HEK293T (cell line): ENCODE measurements at regions not wholly inside any gene's neighbourhood (a gene's known extent, or its start where the extent isn't known, plus 50 kb on each side); places are given as distances from the start of the nearest gene placed in this dataset.
A peak's percentile ranks its signal among the peaks of the same experiment; 100 is the strongest.

Source experiments
- CTCF ChIA-PET: fragments of 350-600 bp; formaldehyde crosslinking; extraction: SDS; loops from one replicate; lab custom pipeline; 2021; ENCODE audit warnings: antibody characterized with exemption, inconsistent platforms; lab: Yijun Ruan, JAX
- POLR2A ChIA-PET: fragments of 350-600 bp; formaldehyde crosslinking; extraction: SDS; loops from one replicate; lab custom pipeline; 2020; ENCODE audit warnings: antibody characterized with exemption, inconsistent platforms; lab: Yijun Ruan, JAX
- DNase-seq: peaks from one replicate; pipeline ENCODE4 v3.0.0; 2012; ENCODE audit warnings: mixed read lengths; ENCODE audit errors: extremely low spot score
- ARNT ChIP-seq: fragments of 450-650 bp; IDR thresholded peaks from 2 replicates; pipeline ENCODE4 v1.6.1; 2017; ENCODE audit warnings: mild to moderate bottlenecking
- BHLHE40 ChIP-seq: fragments of 450-650 bp; IDR thresholded peaks from 2 replicates; pipeline ENCODE4 v1.6.1; 2016; ENCODE audit warnings: mild to moderate bottlenecking, moderate library complexity, borderline replicate concordance
- CTBP1 ChIP-seq: fragments of 450-650 bp; IDR thresholded peaks from 2 replicates; pipeline ENCODE4 v1.6.1; 2016; ENCODE audit warnings: borderline replicate concordance
- ELF4 ChIP-seq: fragments of 450-650 bp; IDR thresholded peaks from 2 replicates; pipeline ENCODE4 v1.6.1; 2017; ENCODE audit warnings: antibody characterized with exemption
- FOXA1 ChIP-seq: fragments of 450-650 bp; IDR thresholded peaks from 2 replicates; pipeline ENCODE4 v1.6.1; 2016; ENCODE audit warnings: mild to moderate bottlenecking
- FOXK2 ChIP-seq: fragments of 450-650 bp; IDR thresholded peaks from 2 replicates; pipeline ENCODE4 v1.6.1; 2016; ENCODE audit warnings: mild to moderate bottlenecking
- FOXM1 ChIP-seq: fragments of 450-650 bp; IDR thresholded peaks from 2 replicates; pipeline ENCODE4 v1.6.1; 2017; ENCODE audit warnings: mild to moderate bottlenecking, borderline replicate concordance
- HDGF ChIP-seq: fragments of 450-650 bp; IDR thresholded peaks from 2 replicates; pipeline ENCODE4 v1.6.1; 2017; ENCODE audit warnings: antibody characterized with exemption, borderline replicate concordance
- L3MBTL2 ChIP-seq: fragments of 450-650 bp; conservative IDR thresholded peaks from 2 replicates; pipeline ENCODE4 v1.6.1; 2016; ENCODE audit warnings: mild to moderate bottlenecking
- LEF1 ChIP-seq: fragments of 450-650 bp; IDR thresholded peaks from 2 replicates; pipeline ENCODE4 v1.6.1; 2017; ENCODE audit warnings: mild to moderate bottlenecking, borderline replicate concordance
- NFRKB ChIP-seq: fragments of 450-650 bp; IDR thresholded peaks from 2 replicates; pipeline ENCODE4 v1.6.1; 2016; ENCODE audit warnings: mild to moderate bottlenecking, moderate library complexity
- PKNOX1 ChIP-seq: fragments of 450-650 bp; IDR thresholded peaks from 2 replicates; pipeline ENCODE4 v1.6.1; 2016
- SP1 ChIP-seq: fragments of 450-650 bp; IDR thresholded peaks from 2 replicates; pipeline ENCODE4 v1.6.1; 2017
- SUZ12 ChIP-seq: fragments of 450-650 bp; IDR thresholded peaks from 2 replicates; pipeline ENCODE4 v1.6.1; 2016; ENCODE audit warnings: mild to moderate bottlenecking
- TARDBP ChIP-seq: fragments of 450-650 bp; IDR thresholded peaks from 2 replicates; pipeline ENCODE4 v1.6.1; 2016
- ZNF384 ChIP-seq: fragments of 450-650 bp; IDR thresholded peaks from 2 replicates; pipeline ENCODE4 v1.6.1; 2016

GRCh38 chr14:71619472-71619871 lies 312.8 kb upstream of the RGS6 start:
- no peak for DNase-seq
- ChIA-PET POLR2A (no interaction called here), CTCF (no interaction called here)
- TF ChIP-seq FOXM1 (no peak), L3MBTL2 (no peak)

- POLR2A ChIA-PET = no interaction called here
- CTCF ChIA-PET = no interaction called here
- no peak for DNase-seq
- no peak for TF ChIP-seq SP1
- no peak for TF ChIP-seq CTBP1
- TF ChIP-seq FOXM1 = no peak
- TF ChIP-seq NFRKB = no peak
- no peak for TF ChIP-seq LEF1
- no peak for TF ChIP-seq ZNF384
- TF ChIP-seq ELF4 = no peak
- no peak for TF ChIP-seq HDGF
- no peak for TF ChIP-seq TARDBP
- TF ChIP-seq FOXA1 = no peak
These were observed 311.8 kb upstream of the RGS6 start for GRCh38 chr14:71620401-71620800.

- TF ChIP-seq SP1 = no peak
- no peak for TF ChIP-seq FOXK2
- TF ChIP-seq NFRKB = no peak
- no peak for TF ChIP-seq BHLHE40
- no peak for TF ChIP-seq ZNF384
- TF ChIP-seq ELF4 = no peak
- no peak for TF ChIP-seq FOXM1
- no peak for TF ChIP-seq TARDBP
- TF ChIP-seq ARNT = no peak
- TF ChIP-seq L3MBTL2 = no peak
- TF ChIP-seq HDGF = no peak
- no peak for TF ChIP-seq LEF1
- no peak for TF ChIP-seq CTBP1
- POLR2A ChIA-PET = no interaction called here
- CTCF ChIA-PET = no interaction called here
- no peak for DNase-seq
These were observed 311.0 kb upstream of the RGS6 start for GRCh38 chr14:71621276-71621675.

GRCh38 chr14:71621980-71622605 lies 310.1 kb upstream of the RGS6 start:
- POLR2A ChIA-PET = no interaction called here
- CTCF ChIA-PET = no interaction called here
- DNase-seq = no peak
- TF ChIP-seq LEF1 (no peak), TARDBP (no peak), SP1 (no peak), FOXK2 (no peak), FOXA1 (no peak), ELF4 (no peak), SUZ12 (no peak), HDGF (no peak), PKNOX1 (no peak), BHLHE40 (no peak), ARNT (no peak), ZNF384 (no peak), L3MBTL2 (no peak), NFRKB (no peak)

- CTCF ChIA-PET = no interaction called here
- no peak for DNase-seq
- POLR2A ChIA-PET = no interaction called here
- TF ChIP-seq FOXA1 (no peak), BHLHE40 (no peak), ARNT (no peak), FOXK2 (no peak), ZNF384 (no peak)
These were observed 308.3 kb upstream of the RGS6 start for GRCh38 chr14:71623939-71624338.

GRCh38 chr14:71625175-71625574 lies 307.1 kb upstream of the RGS6 start:
- no peak for DNase-seq
- ChIA-PET CTCF (no interaction called here), POLR2A (no interaction called here)
- no peak for TF ChIP-seq FOXK2
- TF ChIP-seq ZNF384 = peak; percentile 45; the same call in 1 of the 2 replicates

GRCh38 chr14:71625891-71626701 lies 306.1 kb upstream of the RGS6 start:
- CTCF ChIA-PET = no interaction called here
- no peak for DNase-seq
- TF ChIP-seq FOXM1 (no peak), SUZ12 (no peak), TARDBP (no peak), FOXA1 (no peak), NFRKB (no peak), PKNOX1 (no peak)
- POLR2A ChIA-PET = no interaction called here
